ENCODE measurements at regions not wholly inside any gene's neighbourhood (a gene's known extent, or its start where the extent isn't known, plus 50 kb on each side); places are given as distances from the start of the nearest gene placed in this dataset.
A peak's percentile ranks its signal among the peaks of the same experiment; 100 is the strongest.

GRCh38 chr17:33517746-33518145 lies 224.7 kb upstream of the ASIC2 start:
- TF ChIP-seq ESRRG (CRISPR knock-in tag; IDR thresholded peaks at IDR 0.05) (no peak), ZC3H10 (CRISPR knock-in tag; IDR thresholded peaks at IDR 0.05) (no peak), GLIS3 (CRISPR knock-in tag; IDR thresholded peaks at IDR 0.05) (no peak), TCF4 (CRISPR knock-in tag; IDR thresholded peaks at IDR 0.05; ENCODE audit: borderline replicate concordance) (no peak), TOX (CRISPR knock-in tag; IDR thresholded peaks at IDR 0.05; ENCODE audit: borderline replicate concordance) (no peak), ZNF70 (CRISPR knock-in tag; IDR thresholded peaks at IDR 0.05) (no peak), PPARA (CRISPR knock-in tag; IDR thresholded peaks at IDR 0.05; ENCODE audit: borderline replicate concordance) (no peak), TSHZ2 (CRISPR knock-in tag; IDR thresholded peaks at IDR 0.05) (no peak)
- no peak for ATAC-seq

- no peak for ATAC-seq
- no peak for TF ChIP-seq PPARA (CRISPR knock-in tag; IDR thresholded peaks at IDR 0.05; ENCODE audit: borderline replicate concordance)
- TF ChIP-seq ZNF565 (CRISPR knock-in tag; conservative IDR thresholded peaks at IDR 0.05; ENCODE audit: low read depth) = no peak
- no peak for TF ChIP-seq ZNF8 (CRISPR knock-in tag; IDR thresholded peaks at IDR 0.05)
- TF ChIP-seq PATZ1 (CRISPR knock-in tag; IDR thresholded peaks at IDR 0.05; ENCODE audit: borderline replicate concordance) = no peak
- no peak for TF ChIP-seq BACH2 (CRISPR knock-in tag; IDR thresholded peaks at IDR 0.05; ENCODE audit: borderline replicate concordance)
- no peak for TF ChIP-seq TOX (CRISPR knock-in tag; IDR thresholded peaks at IDR 0.05; ENCODE audit: borderline replicate concordance)
- TF ChIP-seq CREB5 (CRISPR knock-in tag; IDR thresholded peaks at IDR 0.05; ENCODE audit: low read depth) = no peak
- no peak for TF ChIP-seq SNAI2 (CRISPR knock-in tag; IDR thresholded peaks at IDR 0.05)
- no peak for TF ChIP-seq OSR1 (CRISPR knock-in tag; IDR thresholded peaks at IDR 0.05)
- TF ChIP-seq RARB (CRISPR knock-in tag; IDR thresholded peaks at IDR 0.05) = no peak
Observed at GRCh38 chr17:33519692-33520091, 226.6 kb upstream of the ASIC2 start.

GRCh38 chr17:33520426-33521330 lies 227.6 kb upstream of the ASIC2 start:
- peak; percentile 86 for ATAC-seq

GRCh38 chr17:33521784-33522183 lies 228.7 kb upstream of the ASIC2 start:
- peak; percentile 70 for ATAC-seq
- no peak for TF ChIP-seq ZNF565 (CRISPR knock-in tag; conservative IDR thresholded peaks at IDR 0.05; ENCODE audit: low read depth)
- TF ChIP-seq SNAI2 (CRISPR knock-in tag; IDR thresholded peaks at IDR 0.05) = no peak
- TF ChIP-seq CSDC2 (CRISPR knock-in tag; IDR thresholded peaks at IDR 0.05) = no peak
- no peak for TF ChIP-seq POU6F1 (CRISPR knock-in tag; IDR thresholded peaks at IDR 0.05; ENCODE audit: borderline replicate concordance, low read depth)
- no peak for TF ChIP-seq GLIS3 (CRISPR knock-in tag; IDR thresholded peaks at IDR 0.05)
- no peak for TF ChIP-seq ZC3H10 (CRISPR knock-in tag; IDR thresholded peaks at IDR 0.05)
- no peak for TF ChIP-seq TSHZ2 (CRISPR knock-in tag; IDR thresholded peaks at IDR 0.05)
- no peak for TF ChIP-seq ZFP3 (CRISPR knock-in tag; IDR thresholded peaks at IDR 0.05)
- TF ChIP-seq ZFP30 (CRISPR knock-in tag; IDR thresholded peaks at IDR 0.05) = no peak
- TF ChIP-seq CSRNP3 (CRISPR knock-in tag; IDR thresholded peaks at IDR 0.05) = no peak
- no peak for TF ChIP-seq ESRRG (CRISPR knock-in tag; IDR thresholded peaks at IDR 0.05)
- no peak for TF ChIP-seq PPARA (CRISPR knock-in tag; IDR thresholded peaks at IDR 0.05; ENCODE audit: borderline replicate concordance)

More at GRCh38 chr17:33520426-33521330, 227.6 kb upstream of the ASIC2 start:
- TF ChIP-seq ISL1 (CRISPR knock-in tag; IDR thresholded peaks at IDR 0.05) = no peak
- no peak for TF ChIP-seq SNAI2 (CRISPR knock-in tag; IDR thresholded peaks at IDR 0.05)
